Upper lobe of right lung (tissue), 1 donor: ENCODE measurements at regions not wholly inside any gene's neighbourhood (a gene's known extent, or its start where the extent isn't known, plus 50 kb on each side); places are given as distances from the start of the nearest gene placed in this dataset.

Experiments
- ATAC-seq: fragments of 200-7000 bp; cut with Tn5 transposase; one replicate; pipeline ENCODE4 v1.9.1; 2020; ENCODE audit warnings: mild to moderate bottlenecking, moderate library complexity
- DNase-seq: peaks from one replicate; pipeline ENCODE4 v3.0.0-alpha.2; 2020
- H3K27ac ChIP-seq: fragments of 200-600 bp; one replicate; pipeline ENCODE4 v1.8.0; 2022
- H3K27me3 ChIP-seq: fragments of 200-600 bp; one replicate; pipeline ENCODE4 v1.8.0; 2022; ENCODE audit warnings: mild to moderate bottlenecking
- H3K36me3 ChIP-seq: fragments of 200-600 bp; one replicate; pipeline ENCODE4 v1.8.0; 2022
- H3K4me1 ChIP-seq: fragments of 200-600 bp; one replicate; pipeline ENCODE4 v1.8.0; 2022
- H3K4me3 ChIP-seq: fragments of 200-600 bp; one replicate; pipeline ENCODE4 v1.8.0; 2022; ENCODE audit warnings: mild to moderate bottlenecking
- H3K9me3 ChIP-seq: fragments of 200-600 bp; one replicate; pipeline ENCODE4 v1.8.0; 2022
- CTCF ChIP-seq: fragments of 200-600 bp; IDR thresholded peaks from one replicate; pipeline ENCODE4 v1.8.0; 2022; ENCODE audit warnings: antibody characterized with exemption
- intact Hi-C: fragments of 100-400 bp; cut with DNase I; formaldehyde crosslinking; loops from one replicate; pipeline ENCODE4 v1.11.0; 2022
- donor health status: DM: no; HTN: yes; CAD: no; lungs with severe emphysema.

- no peak for TF ChIP-seq CTCF
- no peaks in the 10 kb centered on the region for H3K36me3 ChIP-seq
- no peaks in the 10 kb centered on the region for H3K27me3 ChIP-seq
- intact Hi-C loops: no loop called here
- H3K4me3 ChIP-seq: no peak overlapping the region
- ATAC-seq (peak; percentile 25), DNase-seq (no peak)
- no peaks in the 10 kb centered on the region for H3K4me1 ChIP-seq
- no peaks in the 10 kb centered on the region for H3K9me3 ChIP-seq
- no peak overlapping the region for H3K27ac ChIP-seq
These were observed 118.7 kb upstream of the NEBL start for GRCh38 chr10:21015851-21016250.

- Histone ChIP-seq H3K27ac (no peak overlapping the region), H3K4me3 (no peak overlapping the region), H3K4me1 (no peaks in the 10 kb centered on the region), H3K9me3 (no peaks in the 10 kb centered on the region), H3K27me3 (no peaks in the 10 kb centered on the region), H3K36me3 (no peaks in the 10 kb centered on the region)
- ATAC-seq (no peak), DNase-seq (no peak)
- no peak for TF ChIP-seq CTCF
- intact Hi-C loops: no loop called here
These were observed 117.0 kb upstream of the NEBL start for GRCh38 chr10:21014141-21014540.

DNA sequence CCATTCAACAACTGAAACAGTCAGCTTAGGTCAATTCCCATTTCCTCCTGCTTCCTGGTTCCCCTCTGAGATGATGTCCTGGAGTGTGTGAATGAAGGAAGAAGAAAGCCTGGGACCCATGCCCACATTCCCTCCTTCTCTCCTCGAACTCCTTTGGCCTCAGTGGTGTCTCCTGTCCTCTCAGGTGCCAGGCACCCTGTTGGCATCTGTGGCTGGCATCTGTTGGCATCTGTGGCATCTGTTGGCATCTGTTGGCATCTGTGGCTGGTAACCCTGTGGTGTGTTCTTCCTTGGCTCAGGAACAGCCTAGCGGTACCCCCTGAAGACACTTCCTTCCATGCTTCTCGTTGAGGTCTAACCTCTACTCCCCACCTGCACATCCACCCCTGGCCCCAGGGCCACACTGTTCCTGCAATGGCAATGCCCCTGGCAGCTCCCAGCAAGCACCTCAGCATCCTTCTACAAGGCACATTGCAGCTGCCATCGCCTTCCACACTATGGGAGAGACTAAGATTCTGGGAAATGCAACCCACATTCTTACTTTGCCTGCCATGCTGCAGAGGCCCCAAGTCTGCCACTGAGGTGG, 114.4 kb upstream of the NEBL start:
- intact Hi-C loops: no loop called here
- H3K27ac ChIP-seq: no peak overlapping the region
- DNase-seq (no peak), ATAC-seq (peak; percentile 24)
- H3K9me3 ChIP-seq: no peaks in the 10 kb centered on the region
- TF ChIP-seq CTCF: no peak
- no peaks in the 10 kb centered on the region for H3K27me3 ChIP-seq
- no peaks in the 10 kb centered on the region for H3K4me1 ChIP-seq
- H3K4me3 ChIP-seq: no peak overlapping the region
- H3K36me3 ChIP-seq: no peaks in the 10 kb centered on the region

- TF ChIP-seq CTCF: no peak
- H3K4me1 ChIP-seq: no peaks in the 10 kb centered on the region
- ATAC-seq (no peak), DNase-seq (no peak)
- no peak overlapping the region for H3K4me3 ChIP-seq
- no peaks in the 10 kb centered on the region for H3K36me3 ChIP-seq
- intact Hi-C loops: no loop called here
- no peak overlapping the region for H3K27ac ChIP-seq
- no peaks in the 10 kb centered on the region for H3K9me3 ChIP-seq
- H3K27me3 ChIP-seq: no peaks in the 10 kb centered on the region
These were observed 113.5 kb upstream of the NEBL start for GRCh38 chr10:21010615-21011014.

GRCh38 chr10:21003240-21003822, 106.2 kb upstream of the NEBL start:
- H3K36me3 ChIP-seq: no peaks in the 10 kb centered on the region
- H3K4me1 ChIP-seq: no peaks in the 10 kb centered on the region
- DNase-seq (no peak), ATAC-seq (no peak)
- H3K4me3 ChIP-seq: no peak overlapping the region
- no peak overlapping the region for H3K27ac ChIP-seq
- H3K9me3 ChIP-seq: no peaks in the 10 kb centered on the region
- no peaks in the 10 kb centered on the region for H3K27me3 ChIP-seq
- TF ChIP-seq CTCF: no peak
- intact Hi-C loops: no loop called here
